ENCODE measurements at regions not wholly inside any gene's neighbourhood (a gene's known extent, or its start where the extent isn't known, plus 50 kb on each side); places are given as distances from the start of the nearest gene placed in this dataset.

DNA sequence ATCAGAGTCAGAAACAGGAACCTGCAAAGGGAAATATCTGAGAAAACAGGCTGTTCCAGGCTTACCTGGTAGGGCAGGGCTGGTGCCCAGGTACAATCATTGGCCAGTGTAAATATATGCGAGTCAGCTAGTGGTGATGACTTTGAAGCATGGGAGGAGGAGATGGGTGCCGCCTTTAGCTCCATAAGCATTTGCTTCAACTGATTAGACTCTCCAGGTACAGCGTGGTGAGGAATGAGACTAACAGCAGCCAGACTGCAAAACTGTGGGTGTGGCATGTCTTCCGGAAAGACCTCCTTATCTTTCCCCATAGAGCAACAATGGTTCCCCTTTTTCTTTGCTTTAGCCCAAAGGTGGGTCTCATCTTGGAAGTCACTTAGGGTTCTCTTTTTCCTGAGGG, 137.2 kb downstream of the LRIG2 start:
- H3K27ac ChIP-seq: no peak overlapping the region
- TF ChIP-seq, protein P1, sequence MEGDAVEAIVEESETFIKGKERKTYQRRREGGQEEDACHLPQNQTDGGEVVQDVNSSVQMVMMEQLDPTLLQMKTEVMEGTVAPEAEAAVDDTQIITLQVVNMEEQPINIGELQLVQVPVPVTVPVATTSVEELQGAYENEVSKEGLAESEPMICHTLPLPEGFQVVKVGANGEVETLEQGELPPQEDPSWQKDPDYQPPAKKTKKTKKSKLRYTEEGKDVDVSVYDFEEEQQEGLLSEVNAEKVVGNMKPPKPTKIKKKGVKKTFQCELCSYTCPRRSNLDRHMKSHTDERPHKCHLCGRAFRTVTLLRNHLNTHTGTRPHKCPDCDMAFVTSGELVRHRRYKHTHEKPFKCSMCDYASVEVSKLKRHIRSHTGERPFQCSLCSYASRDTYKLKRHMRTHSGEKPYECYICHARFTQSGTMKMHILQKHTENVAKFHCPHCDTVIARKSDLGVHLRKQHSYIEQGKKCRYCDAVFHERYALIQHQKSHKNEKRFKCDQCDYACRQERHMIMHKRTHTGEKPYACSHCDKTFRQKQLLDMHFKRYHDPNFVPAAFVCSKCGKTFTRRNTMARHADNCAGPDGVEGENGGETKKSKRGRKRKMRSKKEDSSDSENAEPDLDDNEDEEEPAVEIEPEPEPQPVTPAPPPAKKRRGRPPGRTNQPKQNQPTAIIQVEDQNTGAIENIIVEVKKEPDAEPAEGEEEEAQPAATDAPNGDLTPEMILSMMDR (conservative IDR thresholded peaks at IDR 0.05): no peak
- no peak for TF ChIP-seq ZFX (IDR thresholded peaks at IDR 0.05)

DNA sequence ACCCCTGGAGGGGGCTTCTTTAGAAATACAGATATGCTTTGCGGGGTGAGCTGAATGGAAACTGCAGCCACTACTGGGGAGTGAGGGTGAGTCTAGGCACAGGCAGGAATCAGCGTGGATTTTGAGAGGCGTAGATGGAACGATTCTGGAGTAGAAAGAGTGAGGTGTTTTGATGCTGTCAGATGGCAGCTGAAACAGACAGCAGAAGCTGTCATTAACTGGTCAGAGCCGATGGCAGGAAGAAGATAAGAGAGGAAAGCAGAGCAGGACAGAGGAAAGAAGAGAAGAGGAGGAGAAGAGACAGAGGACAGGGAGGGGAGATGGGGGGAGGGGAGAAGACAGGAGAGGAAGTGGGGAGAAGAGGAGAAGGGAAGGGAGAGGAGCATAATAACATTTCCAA, 138.5 kb downstream of the LRIG2 start:
- TF ChIP-seq, protein P1 (conservative IDR thresholded peaks at IDR 0.05): no peak
- H3K27ac ChIP-seq: no peak overlapping the region

DNA sequence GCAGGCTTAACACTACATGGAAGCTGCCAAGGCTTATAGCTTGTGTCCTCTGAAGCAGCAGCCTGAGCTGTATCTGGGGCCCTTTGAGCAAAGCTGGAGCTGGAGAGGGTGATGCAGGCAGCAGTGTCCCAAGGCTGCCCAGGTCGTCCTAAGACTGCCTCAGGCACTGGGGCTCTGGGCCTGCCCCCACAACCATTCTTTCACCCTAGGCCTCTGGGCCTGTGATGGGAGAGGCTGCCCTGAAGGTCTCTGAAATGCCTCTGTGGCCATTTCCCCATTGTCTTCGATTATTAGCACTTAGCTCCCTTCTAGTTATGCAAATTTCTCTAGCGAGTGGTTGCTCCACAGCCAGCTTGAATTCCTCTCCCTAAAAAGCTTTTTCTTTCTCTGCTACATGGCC, 142.0 kb downstream of the LRIG2 start:
- no peak overlapping the region for H3K27ac ChIP-seq
- no peak for TF ChIP-seq ZFX (IDR thresholded peaks at IDR 0.05)
- TF ChIP-seq, protein P1 (conservative IDR thresholded peaks at IDR 0.05): no peak

DNA sequence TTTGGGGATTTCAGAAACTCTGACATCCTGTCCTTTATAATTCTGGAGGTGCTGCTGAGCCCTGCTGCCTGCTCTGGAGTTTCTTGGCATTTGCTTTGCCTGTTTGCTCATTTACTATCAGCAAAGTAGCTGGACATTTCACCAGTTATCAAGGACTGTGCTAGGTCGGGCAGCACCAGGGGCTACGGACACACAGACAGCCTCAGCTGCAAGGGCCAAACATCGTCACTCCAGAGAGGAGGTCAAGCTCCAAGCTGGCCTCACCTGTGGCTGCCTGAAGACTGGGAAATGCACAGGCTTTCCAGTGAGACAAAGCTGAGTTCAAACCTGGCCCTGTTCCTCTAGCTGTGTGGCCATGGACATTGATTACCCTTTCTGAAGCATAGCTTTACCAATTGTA, 143.7 kb downstream of the LRIG2 start:
- TF ChIP-seq, protein P1 (conservative IDR thresholded peaks at IDR 0.05): no peak
- no peak for TF ChIP-seq ZFX (IDR thresholded peaks at IDR 0.05)
- H3K27ac ChIP-seq: no peak overlapping the region

DNA sequence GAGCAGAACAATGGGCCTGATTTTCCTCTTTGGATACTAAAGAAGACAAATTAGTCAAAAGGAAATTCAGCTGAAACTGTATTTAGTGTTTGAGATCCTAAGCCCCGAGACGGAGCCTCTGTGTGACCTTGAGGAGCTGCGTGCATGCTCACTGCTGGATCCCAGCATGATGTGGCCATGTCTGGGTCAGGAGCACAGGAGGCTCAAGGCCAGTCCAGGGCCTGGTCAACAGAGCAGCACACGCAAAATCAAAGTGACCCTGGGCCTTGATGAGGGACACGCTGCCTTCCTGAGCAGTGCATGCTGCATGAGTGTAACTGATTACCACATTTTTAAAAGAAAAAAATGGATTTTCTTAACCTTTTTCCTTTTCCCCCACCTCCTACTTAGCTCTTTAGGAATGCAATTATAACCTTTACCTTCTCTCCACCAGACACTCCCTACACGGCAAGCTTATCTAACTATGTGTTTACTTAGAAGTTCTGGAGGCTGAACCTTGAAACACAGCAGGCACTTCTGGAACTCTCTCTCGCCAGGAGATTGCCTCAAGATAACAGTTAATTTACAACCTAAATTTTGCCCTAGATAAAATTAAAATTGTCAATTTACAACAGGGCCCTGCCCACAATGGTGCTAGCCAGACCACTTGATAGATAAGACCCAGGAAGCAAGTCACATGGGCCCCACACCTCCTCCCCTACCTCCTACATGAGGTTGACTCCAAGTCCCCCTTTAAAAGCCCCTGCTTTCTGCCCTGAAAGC, 144.6 kb downstream of the LRIG2 start:
- no peak overlapping the region for H3K27ac ChIP-seq

DNA sequence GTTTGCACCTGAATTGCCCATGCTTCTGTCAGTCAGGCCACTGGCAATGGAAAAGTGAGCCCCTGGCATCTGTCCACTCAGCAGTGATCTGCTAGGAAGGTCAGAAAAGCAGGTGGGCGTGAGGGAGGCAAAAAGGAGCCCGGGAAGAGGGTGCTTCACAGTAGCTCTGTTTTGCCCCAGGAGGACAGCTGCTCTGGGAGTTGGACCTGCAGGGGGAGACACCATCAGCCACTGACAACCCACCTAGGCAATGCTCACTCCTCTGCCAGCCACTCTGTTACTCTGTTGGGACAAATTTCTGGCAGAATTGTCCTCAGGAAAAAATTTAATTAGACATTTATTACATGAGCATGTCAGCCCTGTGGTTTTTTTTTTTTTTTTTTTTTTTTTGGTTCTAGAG, 146.4 kb downstream of the LRIG2 start:
- H3K27ac ChIP-seq: no peak overlapping the region
- no peak for TF ChIP-seq ZFX (IDR thresholded peaks at IDR 0.05)
- TF ChIP-seq, protein P1 (conservative IDR thresholded peaks at IDR 0.05): peak; percentile 32

More for the DNA sequence above, 144.6 kb downstream of the LRIG2 start:
- TF ChIP-seq, protein P1 (conservative IDR thresholded peaks at IDR 0.05): no peak
- TF ChIP-seq ZFX (IDR thresholded peaks at IDR 0.05): no peak

DNA sequence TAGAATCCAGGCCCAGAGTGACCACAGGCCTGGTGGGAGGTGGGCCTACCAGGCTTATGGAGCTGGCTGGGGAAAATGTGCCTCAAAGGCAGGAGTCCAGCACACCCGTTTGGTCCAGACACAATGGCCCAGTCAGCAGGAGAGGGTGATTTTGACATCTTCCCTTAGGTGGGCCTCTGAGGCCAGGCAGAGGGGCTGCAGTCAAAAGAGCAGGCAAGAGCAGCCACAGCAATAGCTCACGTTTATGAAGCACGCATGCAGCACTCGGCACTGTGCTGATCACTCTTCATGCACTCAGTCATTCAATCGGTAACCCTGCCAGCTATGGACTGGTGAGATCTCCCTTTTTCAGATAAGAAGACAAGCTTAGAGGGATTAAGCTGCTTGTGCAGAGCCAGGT, 146.8 kb downstream of the LRIG2 start:
- TF ChIP-seq ZFX (IDR thresholded peaks at IDR 0.05): no peak
- TF ChIP-seq, protein P1 (conservative IDR thresholded peaks at IDR 0.05): no peak
- no peak overlapping the region for H3K27ac ChIP-seq
